DMS79 treated with DMSO at 0.1 percent for 48 hours (cell line): ENCODE measurements at regions not wholly inside any gene's neighbourhood (a gene's known extent, or its start where the extent isn't known, plus 50 kb on each side); places are given as distances from the start of the nearest gene placed in this dataset.
"Not testable (repeated sequence)": the region's sequence is repeated elsewhere in the genome, so short reads cannot be mapped to it uniquely, and the experiment has no call there.

Experiments used
- DNase-seq: peaks from one replicate; lab custom pipeline; 2025; lab: John Stamatoyannopoulos, UW

- peak; percentile 90 for DNase-seq
These were observed 97.7 kb upstream of the SLC25A33 start for GRCh38 chr1:9441451-9442133.

DNA sequence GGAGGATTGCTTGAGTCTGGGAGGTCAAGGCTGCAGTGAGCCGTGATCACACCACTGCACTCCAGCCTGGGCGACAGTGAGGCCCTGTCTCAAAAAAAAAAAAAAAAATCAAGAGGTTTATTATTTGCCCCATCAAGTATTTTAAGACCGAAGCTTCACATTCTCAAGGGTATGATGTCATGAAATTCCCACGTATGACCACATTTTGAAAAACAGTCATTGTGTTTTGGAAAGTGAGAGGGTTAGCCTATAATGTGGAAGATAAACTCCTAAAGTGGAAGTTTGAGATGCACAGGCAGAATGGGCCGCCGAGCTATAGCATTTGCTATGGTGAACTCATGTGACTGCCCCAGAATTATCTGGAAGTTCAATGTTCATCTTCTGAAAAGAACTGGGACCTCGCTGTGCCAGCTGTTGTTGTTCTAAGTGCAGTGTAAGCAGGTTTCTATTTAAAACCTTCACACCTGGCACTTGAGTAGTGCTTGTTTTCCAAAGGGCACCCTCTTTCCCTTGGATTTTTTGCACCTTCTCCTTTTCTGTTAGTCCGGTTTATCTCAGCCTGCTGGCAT lies 96.9 kb upstream of the SLC25A33 start:
- DNase-seq: peak; percentile 76

- no peak for DNase-seq
These were observed 96.3 kb upstream of the SLC25A33 start for GRCh38 chr1:9442986-9443385.

GRCh38 chr1:9443913-9444445 lies 95.3 kb upstream of the SLC25A33 start:
- DNase-seq: no peak

DNA sequence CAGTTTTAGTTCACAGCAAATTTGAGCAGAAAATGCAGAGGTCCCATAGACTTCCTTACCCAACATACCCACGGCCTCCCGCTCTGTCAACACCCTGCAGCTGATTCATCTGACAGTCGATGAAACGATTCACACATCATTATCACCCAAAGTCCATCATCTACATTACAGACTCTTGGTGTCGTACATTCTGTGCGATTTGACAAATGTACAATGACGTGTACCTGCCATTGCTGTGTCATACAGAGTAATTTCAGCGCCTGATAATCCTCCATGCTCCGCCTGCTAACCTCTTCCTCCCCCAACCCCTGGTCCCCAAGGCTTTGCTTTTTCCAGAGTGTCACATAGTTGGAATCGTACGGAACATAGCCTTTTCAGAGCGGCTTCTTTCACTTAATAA lies 94.7 kb upstream of the SLC25A33 start:
- no peak for DNase-seq

- not testable (repeated sequence) for DNase-seq
These were observed 94.2 kb upstream of the SLC25A33 start for GRCh38 chr1:9445081-9445480.

DNA sequence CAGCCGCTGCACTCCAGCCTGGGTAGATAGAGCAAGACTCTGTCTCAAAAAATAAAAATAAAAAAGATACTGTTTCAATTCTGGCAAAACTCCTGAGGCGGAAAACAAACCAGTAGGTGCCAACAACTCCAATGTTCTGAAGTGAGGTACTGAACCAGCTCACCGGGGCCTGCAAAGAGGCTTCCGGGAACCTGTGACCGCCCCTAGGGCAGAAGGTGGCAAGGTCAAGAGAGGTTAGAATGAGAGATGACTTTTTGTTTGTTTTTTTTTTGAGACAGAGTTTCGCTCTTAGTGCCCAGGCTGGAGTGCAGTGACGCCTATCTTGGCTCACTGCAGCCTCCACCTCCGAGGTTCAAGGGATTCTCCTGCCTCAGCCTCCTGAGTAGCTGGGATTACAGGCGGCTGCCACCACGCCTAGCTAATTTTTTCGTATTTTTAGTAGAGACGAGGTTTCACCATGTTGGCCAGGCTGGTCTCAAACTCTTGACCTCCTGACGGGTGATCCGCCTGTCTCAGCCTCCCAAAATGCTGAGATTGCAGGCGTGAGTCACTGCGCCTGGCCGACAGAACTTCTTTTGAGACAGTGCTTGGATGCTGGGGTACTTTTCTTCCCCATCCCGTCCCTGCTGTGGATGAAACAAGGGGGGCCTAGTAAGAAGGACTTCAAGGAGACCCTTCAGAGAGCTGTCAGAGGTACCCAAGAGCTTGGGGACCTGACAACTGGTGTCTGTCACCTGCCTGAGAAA lies 91.9 kb upstream of the SLC25A33 start:
- no peak for DNase-seq

GRCh38 chr1:9448132-9449109 lies 90.8 kb upstream of the SLC25A33 start:
- peak; percentile 34 for DNase-seq

- DNase-seq: peak; percentile 43
These were observed 90.1 kb upstream of the SLC25A33 start for GRCh38 chr1:9449110-9449627.

GRCh38 chr1:9449976-9450696 lies 89.1 kb upstream of the SLC25A33 start:
- DNase-seq: peak; percentile 91

- DNase-seq: no peak
These were observed 88.2 kb upstream of the SLC25A33 start for GRCh38 chr1:9451081-9451480.

DNA sequence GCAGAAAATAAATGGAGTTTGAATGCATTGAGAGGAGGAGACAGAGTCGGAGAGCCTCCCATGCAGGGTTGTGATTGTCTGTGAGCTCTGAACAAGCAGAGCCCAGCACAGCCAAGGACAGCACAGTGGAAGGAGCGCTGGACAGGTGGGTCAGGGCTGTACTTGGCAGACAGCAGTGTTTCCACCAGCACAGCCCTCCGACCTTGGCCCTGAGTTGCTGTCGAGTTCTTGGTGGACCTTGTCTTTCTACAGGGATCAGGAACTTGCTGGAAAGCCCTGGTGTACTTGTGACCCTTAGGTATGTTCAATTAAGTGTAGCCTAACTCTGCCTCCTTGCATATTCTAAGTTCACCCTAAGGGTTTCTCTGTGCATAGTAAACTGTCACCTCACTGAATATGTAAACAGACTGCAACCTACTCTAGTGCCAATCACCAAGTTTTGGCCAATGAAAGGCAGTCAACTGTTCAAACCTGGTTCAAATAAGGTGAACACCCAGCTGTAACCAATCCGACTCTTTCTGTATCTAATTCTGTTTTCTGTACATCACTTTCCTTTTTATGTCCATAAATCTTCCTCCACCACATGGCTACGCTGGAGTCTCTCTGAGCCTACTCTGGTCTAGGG lies 86.6 kb upstream of the SLC25A33 start:
- no peak for DNase-seq

DNA sequence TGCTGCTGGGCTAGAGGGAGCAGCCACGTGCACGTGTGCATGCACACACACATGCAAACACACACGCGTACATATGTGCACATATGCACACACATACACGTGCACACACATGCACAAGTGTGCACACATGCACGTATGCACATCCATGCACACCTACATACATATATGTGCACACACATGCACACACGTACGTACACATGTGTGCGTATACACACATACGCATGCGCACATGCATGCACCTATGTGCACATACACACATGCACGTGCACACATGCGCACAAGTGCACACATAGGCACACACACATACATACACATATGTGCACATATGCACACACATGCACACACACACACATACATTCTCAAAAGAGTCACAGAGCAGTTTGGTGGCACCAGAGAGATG lies 85.9 kb upstream of the SLC25A33 start:
- DNase-seq: no peak

- DNase-seq: no peak
These were observed 85.4 kb upstream of the SLC25A33 start for GRCh38 chr1:9453779-9454418.

- DNase-seq: no peak
These were observed 84.7 kb upstream of the SLC25A33 start for GRCh38 chr1:9454494-9455066.

DNA sequence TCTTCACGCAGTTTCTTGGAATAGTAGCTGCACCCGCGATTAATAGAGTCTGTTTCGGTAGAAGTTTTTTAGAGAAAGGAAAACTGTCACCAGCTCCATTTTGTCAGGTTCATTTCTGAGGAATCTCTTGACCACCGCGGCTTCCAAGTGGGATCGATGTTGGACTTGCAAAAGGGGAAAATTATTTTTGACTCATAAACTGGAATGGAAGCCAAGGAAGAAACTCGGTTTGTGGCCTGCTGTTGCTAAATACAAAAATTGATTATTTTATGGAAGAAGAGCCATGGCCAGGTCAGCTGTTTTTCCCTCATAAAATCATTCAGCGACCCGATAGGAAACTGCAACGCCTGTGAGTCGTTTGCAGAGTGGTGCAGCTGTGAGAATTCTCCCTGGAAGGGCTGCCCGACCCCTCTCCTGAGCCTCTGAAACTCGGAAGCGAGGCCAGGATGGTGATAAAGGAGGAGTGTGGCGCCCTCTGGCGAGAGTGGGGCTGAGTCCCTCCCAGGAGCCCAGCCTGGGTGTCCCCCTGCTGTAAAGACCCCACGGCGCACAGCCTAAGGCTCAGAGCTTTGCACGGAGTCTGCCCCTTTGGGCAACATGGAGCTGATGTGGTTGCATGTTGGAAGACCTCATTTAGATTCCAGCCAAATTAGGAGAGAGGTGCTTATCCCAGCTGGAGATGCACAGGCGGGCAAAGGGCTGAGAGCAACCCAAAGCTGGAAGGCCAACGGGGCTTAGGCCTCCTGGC lies 83.6 kb upstream of the SLC25A33 start:
- no peak for DNase-seq

- no peak for DNase-seq
These were observed 82.4 kb upstream of the SLC25A33 start for GRCh38 chr1:9456833-9457232.

DNA sequence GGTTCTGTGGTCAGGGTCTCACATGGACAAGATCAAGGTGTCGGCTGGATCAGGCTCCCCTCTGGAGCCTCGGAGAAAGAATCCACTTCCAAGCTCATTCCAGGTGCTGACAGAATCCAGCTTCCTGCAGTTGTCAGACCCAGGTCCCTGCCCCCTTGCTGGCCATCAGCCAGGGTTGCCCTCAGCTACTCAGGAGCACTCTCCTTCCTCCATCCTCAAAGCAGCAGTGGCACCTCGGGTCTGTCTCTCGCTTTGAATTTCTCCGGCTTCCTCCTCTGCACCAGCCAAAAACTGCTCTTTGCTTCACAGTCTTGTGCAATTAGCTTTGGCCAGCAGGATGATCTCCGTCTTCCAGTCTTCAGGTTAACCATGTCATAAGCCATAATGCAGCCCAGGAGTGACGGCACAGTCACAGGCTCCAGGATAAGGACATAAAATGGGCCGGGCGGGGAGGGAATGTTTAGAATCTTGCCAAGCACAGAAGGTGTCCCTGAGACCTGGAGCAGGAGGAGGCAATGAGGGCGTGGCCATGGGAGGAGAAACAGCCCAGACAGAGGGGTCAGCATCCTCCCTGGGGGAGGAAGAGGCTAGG lies 79.4 kb upstream of the SLC25A33 start:
- peak; percentile 89 for DNase-seq
